A549 (cell line): ENCODE measurements at regions not wholly inside any gene's neighbourhood (a gene's known extent, or its start where the extent isn't known, plus 50 kb on each side); places are given as distances from the start of the nearest gene placed in this dataset.

Source experiments
- ATAC-seq, 2 experiments: fragments of 200-7000 bp in 1 of 2; fragments of >200 bp in 1 of 2; cut with Nextera tagmentation in 1 of 2; cut with Tn5 transposase in 1 of 2; 3 replicates each; pipeline versions ENCODE4 v1.8.0 to v1.9.1; 2018 to 2020; ENCODE audit warnings: mild to moderate bottlenecking in 1 of 2, moderate library complexity in 1 of 2
- CTCF ChIA-PET: fragments of 300-600 bp; sonication (Branson Sonifier 250); formaldehyde crosslinking; extraction: SDS; loops from one replicate; lab custom pipeline; 2021; ENCODE audit warnings: antibody characterized with exemption, inconsistent platforms; lab: Yijun Ruan, JAX
- POLR2A ChIA-PET: fragments of 350-600 bp; formaldehyde crosslinking; extraction: SDS; loops from one replicate; lab custom pipeline; 2021; ENCODE audit warnings: antibody characterized with exemption, inconsistent platforms; lab: Yijun Ruan, JAX
- DNase-seq, 2 experiments: peaks; one replicate each; pipeline versions ENCODE4 v3.0.0 to v3.0.0-alpha.2; 2011 to 2016; ENCODE audit warnings: low read depth in 1 of 2, low spot score in 1 of 2
- FAIRE-seq: peaks from 2 replicates; lab custom pipeline; 2011; peaks lifted over from hg19 to GRCh38; lab: Jason Lieb, UNC
- H3K27ac ChIP-seq, 2 experiments: fragments of >200 bp; sonication (Bioruptor Twin); formaldehyde crosslinking; 3 replicates each; pipeline ENCODE4 v1.5.1; 2016 to 2017
- H3K4me1 ChIP-seq: fragments of >200 bp; sonication (Bioruptor Twin); formaldehyde crosslinking; 3 replicates; pipeline ENCODE4 v1.6.1; 2016
- H3K4me2 ChIP-seq: fragments of >200 bp; sonication (Bioruptor Twin); formaldehyde crosslinking; 3 replicates; pipeline ENCODE4 v1.6.1; 2016
- H3K4me3 ChIP-seq: fragments of >200 bp; sonication (Bioruptor Twin); formaldehyde crosslinking; 3 replicates; pipeline ENCODE4 v1.5.1; 2016
- H3K9me3 ChIP-seq: fragments of >200 bp; sonication (Bioruptor Twin); formaldehyde crosslinking; 3 replicates; pipeline ENCODE4 v1.6.1; 2016
- CBX2 ChIP-seq: fragments of 200-600 bp; sonication (generic); IDR thresholded peaks from 2 replicates; pipeline ENCODE4 v1.6.1; 2016; ENCODE audit warnings: low read depth, mild to moderate bottlenecking, borderline replicate concordance
- CEBPB ChIP-seq, 2 experiments: fragments of >200 bp in 1 of 2; sonication (Bioruptor Twin) in 1 of 2; formaldehyde crosslinking in 1 of 2; IDR thresholded peaks; 2 replicates each; pipeline ENCODE4 v1.6.1; 2012 to 2016
- CHD2 ChIP-seq: fragments of 150-350 bp; IDR thresholded peaks from 2 replicates; pipeline ENCODE4 v1.6.1; 2014; ENCODE audit warnings: low read length; ENCODE audit not compliant: partially characterized antibody
- ELK1 ChIP-seq: fragments of 150-350 bp; IDR thresholded peaks from 2 replicates; pipeline ENCODE4 v1.6.1; 2014; ENCODE audit warnings: low read depth, mild to moderate bottlenecking, low read length
- ESRRA ChIP-seq: fragments of 150-350 bp; IDR thresholded peaks from 2 replicates; pipeline ENCODE4 v1.6.1; 2014; ENCODE audit warnings: mild to moderate bottlenecking, low read length, borderline replicate concordance
- FOSL2 ChIP-seq, 2 experiments: fragments of 450-650 bp in 1 of 2; fragments of >200 bp in 1 of 2; sonication (Bioruptor Twin) in 1 of 2; formaldehyde crosslinking; IDR thresholded peaks; 2 replicates each; pipeline versions ENCODE4 v1.5.0 to v1.6.1; 2016 to 2020; ENCODE audit warnings: mild to moderate bottlenecking in 1 of 2, moderate library complexity in 1 of 2
- HOXA7 ChIP-seq: fragments of 250-450 bp; sonication (Bioruptor Pico); IDR thresholded peaks from 2 replicates; pipeline ENCODE4 v1.5.0; 2020; ENCODE audit warnings: mild to moderate bottlenecking, moderate library complexity
- HOXB5 ChIP-seq: fragments of 250-450 bp; sonication (Bioruptor Pico); IDR thresholded peaks from 2 replicates; pipeline ENCODE4 v1.5.0; 2020; ENCODE audit warnings: mild to moderate bottlenecking, moderate library complexity
- KDM1A ChIP-seq: fragments of 200-600 bp; sonication (generic); IDR thresholded peaks from 2 replicates; pipeline ENCODE4 v1.6.1; 2016; ENCODE audit warnings: low read depth, mild to moderate bottlenecking
- MAX ChIP-seq: IDR thresholded peaks from 2 replicates; pipeline ENCODE4 v1.6.1; 2012
- NR3C1 ChIP-seq: fragments of >200 bp; sonication (Bioruptor Twin); formaldehyde crosslinking; IDR thresholded peaks from 3 replicates; pipeline ENCODE4 v1.6.1; 2017
- PHF8 ChIP-seq: fragments of 200-600 bp; sonication (generic); IDR thresholded peaks from 2 replicates; pipeline ENCODE4 v1.6.1; 2016; ENCODE audit warnings: low read depth, mild to moderate bottlenecking, antibody characterized with exemption, moderate library complexity, borderline replicate concordance
- POLR2AphosphoS2 ChIP-seq: conservative IDR thresholded peaks from 2 replicates; pipeline ENCODE4 v1.6.1; 2012; ENCODE audit warnings: low read length, improper control_type of control experiment, inconsistent platforms
- RARB ChIP-seq: fragments of 250-450 bp; sonication (Bioruptor Pico); IDR thresholded peaks from 2 replicates; pipeline ENCODE4 v1.8.0; 2021; ENCODE audit warnings: mild to moderate bottlenecking, moderate library complexity
- RCOR1 ChIP-seq: fragments of 150-350 bp; IDR thresholded peaks from 2 replicates; pipeline ENCODE4 v1.6.1; 2014; ENCODE audit warnings: antibody characterized with exemption, low read length, low read depth
- ZFP36 ChIP-seq: fragments of 450-650 bp; IDR thresholded peaks from 2 replicates; pipeline ENCODE4 v1.6.1; 2014; ENCODE audit warnings: borderline replicate concordance; ENCODE audit not compliant: partially characterized antibody
- ZNF302 ChIP-seq: fragments of 250-450 bp; sonication (Bioruptor Pico); IDR thresholded peaks from 2 replicates; pipeline ENCODE4 v1.9.0; 2021; ENCODE audit warnings: inconsistent platforms, mild to moderate bottlenecking, moderate library complexity
- WGBS: methylation state at CpG from one replicate; pipeline ENCODE4 v1.1.6; 2017; ENCODE audit errors: missing lambda C conversion rate; 5-methylcytosine and 5-hydroxymethylcytosine counted together
- TF ChIP-seq, protein P1 (sequence below): fragments of 250-450 bp; sonication (Bioruptor Pico); IDR thresholded peaks from 2 replicates; pipeline ENCODE4 v1.5.0; 2020; ENCODE audit warnings: low read depth, mild to moderate bottlenecking, moderate library complexity

DNA sequence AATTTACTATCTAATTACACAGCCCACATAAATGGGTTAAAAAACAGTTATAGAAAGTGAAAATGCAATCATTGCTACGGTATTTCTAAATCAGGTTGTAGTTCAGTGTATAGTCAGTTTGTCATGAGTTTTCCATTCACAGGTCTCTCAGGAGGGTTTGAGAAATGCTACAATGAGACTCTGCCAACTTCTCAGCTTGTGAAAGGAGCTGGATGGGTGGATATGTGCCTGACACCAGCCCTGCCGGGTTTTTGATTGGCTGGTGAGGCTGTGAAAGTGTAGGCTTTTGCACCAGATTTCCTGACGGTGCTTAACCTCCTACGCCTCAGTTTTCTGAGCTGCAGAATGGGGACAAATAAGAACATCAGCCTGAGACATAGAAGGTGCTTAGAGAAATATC is 102.6 kb upstream of the SMIM21 start (continued):
- no peak for TF ChIP-seq ZNF302 (CRISPR knock-in tag)
- no peak for TF ChIP-seq POLR2AphosphoS2

- Histone ChIP-seq H3K4me1 (peaks cover 5% of the 10 kb centered on the region; the same call in 2 of the 3 replicates), H3K4me2 (no peak overlapping the region), H3K4me3 (no peak overlapping the region), H3K9me3 (no peaks in the 10 kb centered on the region)
- WGBS = 75% methylated on average over 8 of the region's 8 CpGs
- POLR2A ChIA-PET = no interaction called here
- no peak for FAIRE-seq
- ATAC-seq = no peak
- TF ChIP-seq PHF8 (no peak), NR3C1 (no peak), FOSL2 (IDR thresholded peaks at IDR 0.05) (no peak), FOSL2 (CRISPR knock-in tag; IDR thresholded peaks at IDR 0.05) (no peak), HOXB5 (no peak), ZFP36 (no peak), MAX (no peak), POLR2AphosphoS2 (no peak), CHD2 (no peak), RCOR1 (no peak), KDM1A (no peak), ESRRA (no peak)
- TF ChIP-seq, protein P1, sequence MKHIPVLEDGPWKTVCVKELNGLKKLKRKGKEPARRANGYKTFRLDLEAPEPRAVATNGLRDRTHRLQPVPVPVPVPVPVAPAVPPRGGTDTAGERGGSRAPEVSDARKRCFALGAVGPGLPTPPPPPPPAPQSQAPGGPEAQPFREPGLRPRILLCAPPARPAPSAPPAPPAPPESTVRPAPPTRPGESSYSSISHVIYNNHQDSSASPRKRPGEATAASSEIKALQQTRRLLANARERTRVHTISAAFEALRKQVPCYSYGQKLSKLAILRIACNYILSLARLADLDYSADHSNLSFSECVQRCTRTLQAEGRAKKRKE (CRISPR knock-in tag) = no peak
- TF ChIP-seq, all 56 proteins: peak for 0
- CTCF ChIA-PET = no interaction called here
- no peak overlapping the region for H3K27ac ChIP-seq
- no peak for DNase-seq
These were observed 101.9 kb upstream of the SMIM21 start for GRCh38 chr18:75529394-75529793.

DNA sequence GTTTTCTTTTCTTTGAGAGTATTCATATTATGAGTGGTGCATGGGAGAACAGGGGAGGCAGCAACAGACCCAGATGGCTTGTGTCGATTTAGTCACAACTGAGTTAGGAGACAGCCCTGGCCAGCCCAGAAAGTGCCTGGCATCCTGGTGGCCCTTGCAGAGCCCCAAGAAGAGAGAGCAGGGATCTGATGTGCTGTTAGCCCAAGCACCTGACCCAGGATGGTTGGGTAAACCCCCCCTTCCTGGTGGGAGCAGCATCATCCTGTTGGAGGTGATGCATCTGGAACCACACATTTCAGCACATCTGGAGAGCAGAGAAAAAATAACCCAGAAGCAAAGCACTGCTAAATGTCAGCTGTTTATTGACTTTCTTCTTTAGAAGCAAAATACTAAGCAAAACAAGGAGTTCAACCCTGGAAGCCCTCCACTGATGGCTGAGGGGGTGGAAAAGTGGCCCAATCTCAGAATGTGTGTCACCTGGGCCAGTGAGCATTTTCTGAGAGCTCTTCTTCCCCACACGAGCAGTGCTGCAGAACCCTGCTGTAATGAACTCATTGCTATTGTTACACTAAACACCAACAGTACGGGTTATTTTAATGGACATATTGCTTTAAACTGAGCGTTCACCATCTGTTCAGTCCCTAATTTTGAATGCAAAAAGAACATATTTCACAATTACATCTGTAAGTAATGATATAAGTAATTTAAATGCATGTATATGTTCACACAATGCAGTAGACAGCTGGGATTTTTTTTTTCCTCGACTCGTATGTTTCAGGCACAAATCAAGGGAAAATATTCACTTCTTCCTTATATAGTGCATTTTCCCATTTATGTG is 100.6 kb upstream of the SMIM21 start:
- Histone ChIP-seq H3K4me2 (no peak overlapping the region), H3K27ac (no peak overlapping the region), H3K9me3 (no peaks in the 10 kb centered on the region), H3K4me3 (no peak overlapping the region), H3K4me1 (peaks cover 5% of the 10 kb centered on the region; the same call in 2 of the 3 replicates)
- no peak for ATAC-seq
- TF ChIP-seq CEBPB (IDR thresholded peaks at IDR 0.05) = no peak
- no peak for TF ChIP-seq RARB (CRISPR knock-in tag)
- TF ChIP-seq FOSL2 (IDR thresholded peaks at IDR 0.05) = no peak
- no peak for TF ChIP-seq FOSL2 (CRISPR knock-in tag; IDR thresholded peaks at IDR 0.05)
- TF ChIP-seq ESRRA = no peak
- no peak for TF ChIP-seq ELK1
- no peak for DNase-seq
- ChIA-PET POLR2A (no interaction called here), CTCF (no interaction called here)
- 49% methylated on average over 6 of the region's 6 CpGs for WGBS
- no peak for FAIRE-seq

DNA sequence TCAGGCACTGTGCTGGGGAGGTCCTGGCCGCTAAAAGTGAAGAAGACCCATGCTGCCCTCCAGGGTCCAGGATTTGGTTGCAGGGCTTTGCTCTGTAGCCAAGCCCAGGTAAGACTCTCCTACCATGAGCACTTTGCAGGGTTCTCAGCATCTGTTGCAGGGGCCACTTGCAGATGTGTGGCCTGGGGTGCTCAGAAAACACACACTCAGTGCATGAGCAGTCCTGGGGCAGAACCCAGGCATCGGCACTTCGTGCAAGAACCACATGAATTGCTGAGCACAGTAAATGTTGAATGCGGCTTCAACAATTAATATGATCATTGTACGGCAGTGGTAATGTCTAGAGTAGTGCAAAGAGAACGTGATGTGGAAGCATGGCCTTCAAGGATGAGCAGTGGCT is 98.5 kb upstream of the SMIM21 start:
- POLR2A ChIA-PET = no interaction called here
- DNase-seq (no peak), FAIRE-seq (no peak), ATAC-seq (no peak)
- WGBS = 57% methylated on average over 6 of the region's 6 CpGs
- TF ChIP-seq CBX2 (no peak), HOXA7 (CRISPR knock-in tag) (no peak)
- Histone ChIP-seq H3K4me1 (peaks cover 4% of the 10 kb centered on the region; the same call in 2 of the 3 replicates), H3K9me3 (no peaks in the 10 kb centered on the region), H3K27ac (no peak overlapping the region), H3K4me3 (no peak overlapping the region), H3K4me2 (no peak overlapping the region)
- CTCF ChIA-PET = no interaction called here
